ENCODE measurements at regions not wholly inside any gene's neighbourhood (a gene's known extent, or its start where the extent isn't known, plus 50 kb on each side); places are given as distances from the start of the nearest gene placed in this dataset.
A peak's percentile ranks its signal among the peaks of the same experiment; 100 is the strongest.

DNA sequence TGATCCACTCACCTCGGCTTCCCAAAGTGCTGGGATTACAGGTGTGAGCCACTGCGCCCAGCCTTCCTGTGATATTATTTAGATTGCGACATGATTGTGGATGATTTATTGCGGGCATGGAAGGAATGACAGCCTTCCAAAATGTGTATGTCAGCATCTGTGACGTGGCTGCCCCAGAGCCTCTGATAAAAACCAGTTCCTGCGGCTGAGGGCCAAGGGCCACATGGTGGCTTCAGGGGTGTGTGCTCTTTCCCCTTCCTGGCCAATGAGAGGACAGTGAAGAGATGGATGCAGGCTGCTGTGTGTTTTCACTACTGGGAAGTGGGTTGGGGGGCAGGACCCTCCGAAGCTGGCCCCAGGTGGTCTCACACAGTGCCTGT lies 57.4 kb upstream of the HGFAC start:
- DNase-seq (ENCODE audit: extremely low spot score): no peak
- ChIA-PET CTCF (interaction anchor here (1.3 kb wide), 1 partner anchor 38 kb away, joined by 4 read pairs; no protein-coding TSS in a partner anchor), POLR2A (no interaction called here)
- TF ChIP-seq, protein P1, sequence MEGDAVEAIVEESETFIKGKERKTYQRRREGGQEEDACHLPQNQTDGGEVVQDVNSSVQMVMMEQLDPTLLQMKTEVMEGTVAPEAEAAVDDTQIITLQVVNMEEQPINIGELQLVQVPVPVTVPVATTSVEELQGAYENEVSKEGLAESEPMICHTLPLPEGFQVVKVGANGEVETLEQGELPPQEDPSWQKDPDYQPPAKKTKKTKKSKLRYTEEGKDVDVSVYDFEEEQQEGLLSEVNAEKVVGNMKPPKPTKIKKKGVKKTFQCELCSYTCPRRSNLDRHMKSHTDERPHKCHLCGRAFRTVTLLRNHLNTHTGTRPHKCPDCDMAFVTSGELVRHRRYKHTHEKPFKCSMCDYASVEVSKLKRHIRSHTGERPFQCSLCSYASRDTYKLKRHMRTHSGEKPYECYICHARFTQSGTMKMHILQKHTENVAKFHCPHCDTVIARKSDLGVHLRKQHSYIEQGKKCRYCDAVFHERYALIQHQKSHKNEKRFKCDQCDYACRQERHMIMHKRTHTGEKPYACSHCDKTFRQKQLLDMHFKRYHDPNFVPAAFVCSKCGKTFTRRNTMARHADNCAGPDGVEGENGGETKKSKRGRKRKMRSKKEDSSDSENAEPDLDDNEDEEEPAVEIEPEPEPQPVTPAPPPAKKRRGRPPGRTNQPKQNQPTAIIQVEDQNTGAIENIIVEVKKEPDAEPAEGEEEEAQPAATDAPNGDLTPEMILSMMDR (IDR thresholded peaks at IDR 0.05; ENCODE audit: control extremely low read depth, extremely low read depth, low read depth, missing control alignments): no peak

DNA sequence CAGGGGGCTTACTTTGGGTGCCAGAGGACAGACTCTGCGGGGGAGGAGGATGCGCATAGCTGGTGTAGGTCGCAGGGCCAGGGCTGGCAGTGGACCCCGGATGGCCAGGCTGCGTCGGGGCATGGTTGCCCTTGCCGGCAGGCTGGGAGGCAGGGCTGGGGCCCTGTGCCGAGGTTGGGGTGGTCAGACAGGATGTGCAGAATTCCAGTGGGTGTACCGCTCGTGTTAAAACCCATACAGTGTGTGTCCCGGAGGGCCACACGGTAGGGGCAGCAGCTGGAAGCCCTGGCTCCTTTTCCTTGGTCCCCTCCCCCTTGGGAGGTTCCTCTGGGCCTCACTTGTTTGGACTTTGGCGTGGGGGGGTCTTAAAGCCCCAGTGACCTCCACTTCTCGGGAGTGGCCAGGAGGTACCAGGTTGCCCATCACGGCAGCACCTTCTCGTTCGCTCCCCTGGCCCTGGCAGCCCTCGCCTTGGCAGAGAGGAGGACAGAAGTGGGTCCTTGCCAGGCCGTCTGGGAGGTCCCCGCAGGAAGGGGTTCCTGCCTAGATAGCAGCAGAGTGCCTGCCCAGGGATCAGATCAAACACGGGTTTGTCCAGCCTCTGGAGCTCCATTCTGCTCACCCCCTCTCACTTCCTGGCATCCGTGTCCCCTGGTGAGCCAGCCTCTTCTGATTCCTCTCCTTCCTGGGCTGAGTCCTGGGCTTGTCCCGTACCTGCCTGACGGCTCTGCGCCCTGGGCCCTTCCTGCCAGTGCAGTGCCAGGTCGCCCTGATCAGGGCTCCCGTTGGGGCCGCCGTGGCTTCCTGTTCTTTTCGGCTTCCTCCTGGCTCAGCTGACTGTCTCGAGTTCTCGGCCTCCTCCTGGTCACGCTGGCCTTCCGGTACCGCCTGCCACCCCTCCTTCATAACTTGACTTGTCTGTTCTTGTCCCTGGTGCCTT lies 56.7 kb upstream of the HGFAC start:
- POLR2A ChIA-PET: no interaction called here
- TF ChIP-seq, protein P1 (IDR thresholded peaks at IDR 0.05; ENCODE audit: control extremely low read depth, extremely low read depth, low read depth, missing control alignments): no peak
- CTCF ChIA-PET: no interaction called here
- DNase-seq (ENCODE audit: extremely low spot score): no peak

DNA sequence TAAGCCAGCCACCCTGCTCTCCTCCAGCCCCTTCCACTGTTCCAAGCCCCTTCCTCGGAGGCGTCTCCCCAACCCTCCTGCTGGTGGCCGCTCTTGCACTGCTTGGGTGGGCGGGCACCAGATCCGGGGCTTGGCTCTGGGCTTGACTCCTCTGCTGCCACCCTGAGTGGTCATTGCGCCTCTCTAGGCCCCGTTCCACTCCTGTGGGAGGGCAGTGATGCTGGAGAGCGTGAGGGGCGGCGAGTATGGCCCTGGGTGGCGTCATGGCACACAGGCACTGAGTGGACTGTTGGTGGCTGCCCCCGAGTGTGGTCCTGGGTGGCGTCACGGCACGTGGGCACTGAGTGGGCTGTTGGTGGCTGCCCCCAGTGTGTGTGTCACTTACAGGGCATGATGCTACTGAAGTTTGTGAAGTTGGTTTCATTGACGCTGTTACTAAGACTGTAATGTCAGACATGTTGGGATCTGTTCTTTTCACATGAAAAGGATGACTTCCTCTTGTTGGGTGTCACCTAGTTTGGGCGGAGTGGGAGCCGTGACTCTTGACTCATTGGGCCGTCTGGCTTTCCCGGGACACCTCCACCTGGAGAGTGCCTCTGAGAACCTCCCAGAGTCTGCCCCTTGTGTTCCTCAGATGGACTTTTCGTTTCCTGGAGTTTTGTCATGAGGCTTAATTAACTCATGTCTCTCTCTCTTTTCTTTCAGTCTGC lies 55.9 kb upstream of the HGFAC start:
- ChIA-PET POLR2A (no interaction called here), CTCF (no interaction called here)
- TF ChIP-seq, protein P1 (IDR thresholded peaks at IDR 0.05; ENCODE audit: control extremely low read depth, extremely low read depth, low read depth, missing control alignments): no peak
- DNase-seq (ENCODE audit: extremely low spot score): no peak

DNA sequence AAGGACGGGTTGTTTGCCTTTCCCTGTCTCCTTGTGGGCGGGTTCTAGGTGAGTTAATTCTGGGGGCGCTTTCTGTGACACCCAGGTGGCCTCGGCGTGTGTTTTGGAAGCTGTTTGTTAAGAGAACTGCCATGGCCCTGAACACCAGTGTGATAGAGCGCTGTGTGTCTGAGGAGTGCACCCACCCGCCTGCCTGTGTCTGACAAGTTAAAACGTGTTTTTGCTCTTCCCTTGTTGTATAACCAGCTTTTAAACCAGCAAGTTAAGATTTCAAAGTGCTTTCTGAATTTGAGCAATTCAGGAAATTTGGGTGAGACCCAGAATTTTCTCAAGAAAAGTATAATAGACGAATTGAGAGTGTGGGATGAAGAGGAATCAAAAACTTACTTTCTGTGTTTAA lies 55.2 kb upstream of the HGFAC start:
- ChIA-PET CTCF (no interaction called here), POLR2A (no interaction called here)
- DNase-seq (ENCODE audit: extremely low spot score): no peak
- TF ChIP-seq, protein P1 (IDR thresholded peaks at IDR 0.05; ENCODE audit: control extremely low read depth, extremely low read depth, low read depth, missing control alignments): no peak

DNA sequence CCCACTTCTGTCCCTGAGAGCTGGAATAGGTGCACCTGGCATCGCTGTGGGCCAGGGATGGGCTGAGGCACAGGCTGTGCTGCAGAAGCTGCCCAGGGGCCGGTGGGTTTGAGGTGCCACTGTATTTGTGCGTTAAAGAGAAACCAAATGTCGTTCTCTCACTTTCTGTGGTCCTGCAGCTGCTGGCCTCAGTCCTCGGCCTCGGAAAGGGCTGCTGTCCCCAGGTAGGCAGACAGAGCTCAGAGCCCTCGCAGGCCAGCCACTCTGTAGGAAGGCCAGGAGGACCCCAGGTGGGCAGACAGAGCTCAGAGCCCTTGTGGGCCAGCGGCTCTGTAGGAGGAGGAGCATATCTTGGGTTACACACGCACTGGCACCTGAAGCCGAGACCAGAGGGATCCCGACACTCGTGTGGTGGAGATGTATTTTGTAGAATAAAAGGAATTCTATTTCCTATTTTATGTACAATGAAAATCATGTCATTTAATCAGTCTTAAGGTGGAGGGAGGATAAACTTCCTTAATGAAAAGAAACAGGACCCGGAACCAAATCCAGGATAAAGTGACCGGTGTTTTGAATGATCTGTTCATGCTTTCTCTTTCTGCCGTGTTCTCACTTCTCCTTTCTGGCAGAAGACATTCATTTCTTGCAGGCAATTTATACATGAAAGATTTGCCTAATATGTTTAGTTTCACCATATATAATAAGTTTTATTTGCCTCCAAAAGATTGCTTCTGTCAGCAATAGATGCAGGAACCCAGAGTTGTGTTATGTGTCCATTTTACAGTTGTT lies 54.4 kb upstream of the HGFAC start:
- ChIA-PET CTCF (interaction anchor here (1.0 to 1.4 kb wide), 4 partner anchors 17 to 93 kb away, joined by 3 to 4 read pairs (median 4); no protein-coding TSS in a partner anchor), POLR2A (no interaction called here)
- TF ChIP-seq, protein P1 (IDR thresholded peaks at IDR 0.05; ENCODE audit: control extremely low read depth, extremely low read depth, low read depth, missing control alignments): no peak

DNA sequence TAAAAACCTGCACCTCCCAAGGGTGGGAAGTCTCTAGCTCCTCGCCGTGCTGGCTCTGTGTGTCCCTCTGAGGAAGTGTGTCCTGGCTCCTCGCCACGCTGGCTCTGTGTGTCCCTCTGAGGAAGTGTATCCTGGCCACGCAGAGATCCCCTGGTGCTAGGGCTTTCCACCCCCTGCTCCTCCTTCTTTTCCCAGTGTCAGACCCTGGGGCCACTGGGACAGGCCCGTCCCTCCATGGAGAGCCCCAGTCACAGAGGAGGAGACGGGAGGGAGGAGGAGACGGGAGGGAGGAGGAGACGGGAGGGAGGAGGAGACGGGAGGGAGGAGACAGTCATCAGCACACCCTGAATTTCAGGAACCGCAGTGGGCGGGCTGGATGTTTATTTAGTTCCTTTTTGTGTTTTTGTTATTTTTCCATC lies 53.8 kb upstream of the HGFAC start:
- ChIA-PET POLR2A (no interaction called here), CTCF (interaction anchor here (1.0 to 1.4 kb wide), 4 partner anchors 18 to 93 kb away, joined by 3 to 4 read pairs (median 4); no protein-coding TSS in a partner anchor)
- TF ChIP-seq, protein P1 (IDR thresholded peaks at IDR 0.05; ENCODE audit: control extremely low read depth, extremely low read depth, low read depth, missing control alignments): no peak
- no peak for DNase-seq (ENCODE audit: extremely low spot score)

More for the DNA sequence above, 54.4 kb upstream of the HGFAC start:
- DNase-seq (ENCODE audit: extremely low spot score): peak; percentile 77

Measured in GM10248 (cell line).